HCT116 (cell line): ENCODE measurements at regions not wholly inside any gene's neighbourhood (a gene's known extent, or its start where the extent isn't known, plus 50 kb on each side); places are given as distances from the start of the nearest gene placed in this dataset.

Source experiments
- ATAC-seq: fragments of 200-7000 bp; cut with Tn5 transposase; 2 replicates; pipeline ENCODE4 v1.9.1; 2020; ENCODE audit warnings: mild to moderate bottlenecking, moderate library complexity
- BruUV-seq: library from RNA; stranded (reverse); fragments of 400-500 nt; replicated peaks from 2 replicates; lab custom pipeline; 2021; lab: Mats Ljungman, UMichigan
- CTCF ChIA-PET: fragments of 300-600 bp; sonication (Branson Sonifier 250); formaldehyde crosslinking; loops from one replicate; lab custom pipeline; 2021; ENCODE audit warnings: antibody characterized with exemption; lab: Charles Lee
- POLR2A ChIA-PET: fragments of 300-600, 350-600 bp; sonication (Branson Sonifier 250); formaldehyde crosslinking; loops from one replicate; lab custom pipeline; 2021; ENCODE audit warnings: antibody characterized with exemption; lab: Charles Lee
- RAD21 ChIA-PET, 2 experiments: fragments of 300-600 bp; sonication (Branson Sonifier 250); formaldehyde crosslinking; loops; one replicate each; lab custom pipeline; 2023; ENCODE audit warnings: low total read pairs in 2 of 2; ENCODE audit not compliant: uncharacterized antibody in 2 of 2, unreplicated experiment in 2 of 2, low non-redundant PET in 1 of 2; lab: Charles Lee
- DNase-seq: peaks from one replicate; pipeline ENCODE4 v3.0.0-alpha.2; 2010; ENCODE audit warnings: low read depth, low spot score
- H2AFZ ChIP-seq: fragments of 200-600 bp; shearing (Covaris generic), sonication (generic); 2 replicates; pipeline ENCODE4 v1.6.1; 2017; ENCODE audit warnings: low read depth, mixed run types, mixed read lengths, antibody characterized with exemption, low read length; ENCODE audit not compliant: poor library complexity, severe bottlenecking
- H3K27ac ChIP-seq: 2 replicates; pipeline ENCODE4 v1.5.1; 2012; ENCODE audit warnings: low read depth, low read length
- H3K27me3 ChIP-seq: fragments of 200-600 bp; sonication (generic); 2 replicates; pipeline ENCODE4 v1.6.1; 2016; ENCODE audit warnings: mixed run types, low read length, mixed read lengths; ENCODE audit not compliant: insufficient read depth
- H3K36me3 ChIP-seq, 2 experiments: fragments of 200-500 bp in 1 of 2; fragments of 200-600 bp in 1 of 2; sonication (Bioruptor generic) in 1 of 2; sonication (generic) in 1 of 2; 2 replicates each; pipeline versions ENCODE4 v1.5.1 to v1.6.1; 2014 to 2016; ENCODE audit warnings: low read length in 2 of 2, inconsistent platforms in 1 of 2, mixed read lengths in 1 of 2, mixed run types in 1 of 2; ENCODE audit not compliant: insufficient read depth in 2 of 2, control insufficient read depth in 1 of 2
- H3K4me1 ChIP-seq, 2 experiments: fragments of 200-600 bp in 1 of 2; sonication (generic) in 1 of 2; 2 replicates each; pipeline versions ENCODE4 v1.5.1 to v1.6.1; 2012 to 2017; ENCODE audit warnings: low read length in 2 of 2, inconsistent platforms in 1 of 2, mild to moderate bottlenecking in 1 of 2, mixed read lengths in 1 of 2, mixed run types in 1 of 2, moderate library complexity in 1 of 2; ENCODE audit not compliant: insufficient read depth in 2 of 2, control insufficient read depth in 1 of 2
- H3K4me2 ChIP-seq: fragments of 200-600 bp; sonication (generic); 2 replicates; pipeline ENCODE4 v1.6.1; 2017; ENCODE audit warnings: mixed run types, low read length, mixed read lengths
- H3K4me3 ChIP-seq, 2 experiments: fragments of 200-600 bp in 1 of 2; sonication (generic) in 1 of 2; replicated peaks in 1 of 2; 2 replicates each; pipeline ENCODE4 v1.5.1; 2011 to 2016; ENCODE audit warnings: low read length in 2 of 2, control low read depth in 1 of 2, low read depth in 1 of 2, mild to moderate bottlenecking in 1 of 2, mixed read lengths in 1 of 2, mixed run types in 1 of 2
- H3K79me2 ChIP-seq: fragments of 200-600 bp; sonication (generic); 2 replicates; pipeline ENCODE4 v1.6.1; 2017; ENCODE audit warnings: mild to moderate bottlenecking, mixed run types, low read length, moderate library complexity, mixed read lengths; ENCODE audit not compliant: insufficient read depth
- H3K9ac ChIP-seq: fragments of 200-600 bp; sonication (generic); 2 replicates; pipeline ENCODE4 v1.6.1; 2016; ENCODE audit warnings: low read length, mixed read lengths
- H3K9me2 ChIP-seq: fragments of 200-600 bp; sonication (generic), shearing (Covaris generic); 2 replicates; pipeline ENCODE4 v1.6.1; 2017; ENCODE audit warnings: mixed run types, mild to moderate bottlenecking, moderate library complexity; ENCODE audit not compliant: insufficient read depth
- H3K9me3 ChIP-seq, 2 experiments: fragments of 200-500 bp in 1 of 2; fragments of 200-600 bp in 1 of 2; sonication (Bioruptor generic) in 1 of 2; sonication (generic) in 1 of 2; 2 replicates each; pipeline ENCODE4 v1.6.1; 2014 to 2017; ENCODE audit warnings: low read length in 2 of 2, mixed read lengths in 2 of 2, inconsistent platforms in 1 of 2, low read depth in 1 of 2, mild to moderate bottlenecking in 1 of 2, mixed run types in 1 of 2, moderate library complexity in 1 of 2; ENCODE audit not compliant: control insufficient read depth in 1 of 2, insufficient read depth in 1 of 2
- H4K20me1 ChIP-seq: fragments of 200-600 bp; sonication (generic), shearing (Covaris generic); 2 replicates; pipeline ENCODE4 v1.6.1; 2017; ENCODE audit warnings: mixed run types, mild to moderate bottlenecking, moderate library complexity; ENCODE audit not compliant: insufficient read depth
- CBX3 ChIP-seq: IDR thresholded peaks from 2 replicates; pipeline ENCODE4 v1.6.1; 2012; ENCODE audit warnings: low read depth
- CEBPB ChIP-seq: IDR thresholded peaks from 2 replicates; pipeline ENCODE4 v1.6.1; 2012; ENCODE audit warnings: low read depth
- EGR1 ChIP-seq: IDR thresholded peaks from 2 replicates; pipeline ENCODE4 v1.6.1; 2012; ENCODE audit warnings: low read depth
- ELF1 ChIP-seq: IDR thresholded peaks from 2 replicates; pipeline ENCODE4 v1.6.1; 2012; ENCODE audit warnings: low read depth, borderline replicate concordance
- EZH2 ChIP-seq: fragments of 200-600 bp; sonication (generic); IDR thresholded peaks from 2 replicates; pipeline ENCODE4 v1.6.1; 2017; ENCODE audit warnings: antibody characterized with exemption, mixed run types
- EZH2phosphoT487 ChIP-seq: fragments of 200-600 bp; IDR thresholded peaks from 2 replicates; pipeline ENCODE4 v1.6.1; 2018; ENCODE audit warnings: antibody characterized with exemption, borderline replicate concordance
- FOSL1 ChIP-seq: IDR thresholded peaks from 2 replicates; pipeline ENCODE4 v1.6.1; 2012; ENCODE audit warnings: low read depth
- JUND ChIP-seq: IDR thresholded peaks from 2 replicates; pipeline ENCODE4 v1.6.1; 2012
- POLR2A ChIP-seq: IDR thresholded peaks from 2 replicates; pipeline ENCODE4 v1.7.0; 2011; ENCODE audit warnings: borderline replicate concordance; ENCODE audit not compliant: insufficient read depth, insufficient read length; ENCODE audit errors: extremely low read depth
- POLR2AphosphoS5 ChIP-seq: IDR thresholded peaks from 2 replicates; pipeline ENCODE4 v1.6.1; 2011; ENCODE audit warnings: mild to moderate bottlenecking, low read depth, low read length, moderate library complexity
- RAD21 ChIP-seq: IDR thresholded peaks from 2 replicates; pipeline ENCODE4 v1.6.1; 2012; ENCODE audit warnings: low read depth, mild to moderate bottlenecking
- SIN3A ChIP-seq: IDR thresholded peaks from 2 replicates; pipeline ENCODE4 v1.6.1; 2012; ENCODE audit warnings: low read depth
- SP1 ChIP-seq: IDR thresholded peaks from 2 replicates; pipeline ENCODE4 v1.6.1; 2012; ENCODE audit warnings: low read depth
- TCF7L2 ChIP-seq: IDR thresholded peaks from 2 replicates; pipeline ENCODE4 v1.7.0; 2011; ENCODE audit warnings: borderline replicate concordance, inconsistent platforms; ENCODE audit not compliant: insufficient read depth, insufficient read length; ENCODE audit errors: extremely low read depth
- YY1 ChIP-seq: IDR thresholded peaks from 2 replicates; pipeline ENCODE4 v1.6.1; 2011; ENCODE audit warnings: low read length, low read depth, moderate library complexity, mild to moderate bottlenecking; ENCODE audit not compliant: insufficient replicate concordance; ENCODE audit errors: extremely low read depth
- ZBTB33 ChIP-seq: IDR thresholded peaks from 2 replicates; pipeline ENCODE4 v1.6.1; 2011; ENCODE audit warnings: mild to moderate bottlenecking, low read length, moderate library complexity; ENCODE audit not compliant: insufficient replicate concordance; ENCODE audit errors: extremely low read depth
- ZFX ChIP-seq: fragments of 450-650 bp; IDR thresholded peaks from 2 replicates; pipeline ENCODE4 v1.6.1; 2017
- ZNF274 ChIP-seq: fragments of 200-500 bp; sonication (Bioruptor generic); IDR thresholded peaks from 2 replicates; pipeline ENCODE4 v1.6.1; 2014; ENCODE audit warnings: mild to moderate bottlenecking, low read depth, low read length, inconsistent platforms
- intact Hi-C: fragments of 100-400 bp; cut with micrococcal nuclease; formaldehyde crosslinking; loops from 2 replicates; pipeline ENCODE4 v1.10.0; 2022
- TF ChIP-seq, protein P1 (sequence below): IDR thresholded peaks from 2 replicates; pipeline ENCODE4 v1.6.1; 2012; ENCODE audit warnings: low read depth
- TF ChIP-seq, protein P2 (sequence below), 3 experiments: fragments of 200-600 bp in 1 of 3; sonication (generic) in 1 of 3; IDR thresholded peaks in 2 of 3; conservative IDR thresholded peaks in 1 of 3; 2 replicates each; pipeline ENCODE4 v1.5.1; 2012 to 2017; ENCODE audit warnings: low read depth in 2 of 3, low read length in 2 of 3, antibody characterized with exemption in 1 of 3, borderline replicate concordance in 1 of 3, control low read depth in 1 of 3, mild to moderate bottlenecking in 1 of 3, mixed read lengths in 1 of 3, mixed run types in 1 of 3, moderate library complexity in 1 of 3; ENCODE audit not compliant: insufficient read depth in 1 of 3

- Histone ChIP-seq H4K20me1 (no peaks in the 10 kb centered on the region), H3K36me3 (no peaks in the 10 kb centered on the region), H3K4me2 (no peak overlapping the region), H3K9me2 (no peaks in the 10 kb centered on the region), H3K4me3 (no peak overlapping the region), H3K79me2 (no peaks in the 10 kb centered on the region), H3K9me3 (peaks cover 15 to 28% of the 10 kb centered on the region in 2 experiments; a peak in 2 of 4 replicates), H3K4me1 (no peaks in the 10 kb centered on the region), H3K27ac (no peak overlapping the region), H2AFZ (no peak overlapping the region)
- ATAC-seq: no peak
- intact Hi-C loops: no loop called here
- ChIA-PET CTCF (no interaction called here), RAD21 (no interaction called here)
- no TSS peak for BruUV-seq
- TF ChIP-seq ZFX: no peak
- TF ChIP-seq ZNF274: no peak
- no peak for TF ChIP-seq SP1
- TF ChIP-seq ELF1: no peak
- TF ChIP-seq, protein P1, sequence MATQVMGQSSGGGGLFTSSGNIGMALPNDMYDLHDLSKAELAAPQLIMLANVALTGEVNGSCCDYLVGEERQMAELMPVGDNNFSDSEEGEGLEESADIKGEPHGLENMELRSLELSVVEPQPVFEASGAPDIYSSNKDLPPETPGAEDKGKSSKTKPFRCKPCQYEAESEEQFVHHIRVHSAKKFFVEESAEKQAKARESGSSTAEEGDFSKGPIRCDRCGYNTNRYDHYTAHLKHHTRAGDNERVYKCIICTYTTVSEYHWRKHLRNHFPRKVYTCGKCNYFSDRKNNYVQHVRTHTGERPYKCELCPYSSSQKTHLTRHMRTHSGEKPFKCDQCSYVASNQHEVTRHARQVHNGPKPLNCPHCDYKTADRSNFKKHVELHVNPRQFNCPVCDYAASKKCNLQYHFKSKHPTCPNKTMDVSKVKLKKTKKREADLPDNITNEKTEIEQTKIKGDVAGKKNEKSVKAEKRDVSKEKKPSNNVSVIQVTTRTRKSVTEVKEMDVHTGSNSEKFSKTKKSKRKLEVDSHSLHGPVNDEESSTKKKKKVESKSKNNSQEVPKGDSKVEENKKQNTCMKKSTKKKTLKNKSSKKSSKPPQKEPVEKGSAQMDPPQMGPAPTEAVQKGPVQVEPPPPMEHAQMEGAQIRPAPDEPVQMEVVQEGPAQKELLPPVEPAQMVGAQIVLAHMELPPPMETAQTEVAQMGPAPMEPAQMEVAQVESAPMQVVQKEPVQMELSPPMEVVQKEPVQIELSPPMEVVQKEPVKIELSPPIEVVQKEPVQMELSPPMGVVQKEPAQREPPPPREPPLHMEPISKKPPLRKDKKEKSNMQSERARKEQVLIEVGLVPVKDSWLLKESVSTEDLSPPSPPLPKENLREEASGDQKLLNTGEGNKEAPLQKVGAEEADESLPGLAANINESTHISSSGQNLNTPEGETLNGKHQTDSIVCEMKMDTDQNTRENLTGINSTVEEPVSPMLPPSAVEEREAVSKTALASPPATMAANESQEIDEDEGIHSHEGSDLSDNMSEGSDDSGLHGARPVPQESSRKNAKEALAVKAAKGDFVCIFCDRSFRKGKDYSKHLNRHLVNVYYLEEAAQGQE: no peak
- no peak for TF ChIP-seq POLR2AphosphoS5
- no peak for TF ChIP-seq SIN3A
- TF ChIP-seq EGR1: no peak
- no peak for TF ChIP-seq TCF7L2
- no peak for TF ChIP-seq POLR2A
- no peak for TF ChIP-seq FOSL1
- no peak for TF ChIP-seq ZBTB33
- TF ChIP-seq CEBPB: no peak
- no peak for TF ChIP-seq RAD21
- no peak for TF ChIP-seq YY1
- no peak for TF ChIP-seq EZH2phosphoT487
- TF ChIP-seq CBX3: no peak
- TF ChIP-seq JUND: no peak
- TF ChIP-seq, protein P2, sequence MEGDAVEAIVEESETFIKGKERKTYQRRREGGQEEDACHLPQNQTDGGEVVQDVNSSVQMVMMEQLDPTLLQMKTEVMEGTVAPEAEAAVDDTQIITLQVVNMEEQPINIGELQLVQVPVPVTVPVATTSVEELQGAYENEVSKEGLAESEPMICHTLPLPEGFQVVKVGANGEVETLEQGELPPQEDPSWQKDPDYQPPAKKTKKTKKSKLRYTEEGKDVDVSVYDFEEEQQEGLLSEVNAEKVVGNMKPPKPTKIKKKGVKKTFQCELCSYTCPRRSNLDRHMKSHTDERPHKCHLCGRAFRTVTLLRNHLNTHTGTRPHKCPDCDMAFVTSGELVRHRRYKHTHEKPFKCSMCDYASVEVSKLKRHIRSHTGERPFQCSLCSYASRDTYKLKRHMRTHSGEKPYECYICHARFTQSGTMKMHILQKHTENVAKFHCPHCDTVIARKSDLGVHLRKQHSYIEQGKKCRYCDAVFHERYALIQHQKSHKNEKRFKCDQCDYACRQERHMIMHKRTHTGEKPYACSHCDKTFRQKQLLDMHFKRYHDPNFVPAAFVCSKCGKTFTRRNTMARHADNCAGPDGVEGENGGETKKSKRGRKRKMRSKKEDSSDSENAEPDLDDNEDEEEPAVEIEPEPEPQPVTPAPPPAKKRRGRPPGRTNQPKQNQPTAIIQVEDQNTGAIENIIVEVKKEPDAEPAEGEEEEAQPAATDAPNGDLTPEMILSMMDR (IDR thresholded peaks at IDR 0.05 in 2 of 3, conservative IDR thresholded peaks at IDR 0.05 in 1 of 3; ENCODE audit: borderline replicate concordance in 1 of 3, insufficient read depth in 1 of 3, low read depth in 2 of 3, low read length in 2 of 3): no peak
- no peak for TF ChIP-seq EZH2
- TF ChIP-seq, all 23 proteins: peak for 0
- no peak for DNase-seq
- H3K27me3 ChIP-seq: no peaks in the 10 kb centered on the region
- POLR2A ChIA-PET: no interaction called here
- no peak overlapping the region for H3K9ac ChIP-seq
Observed at GRCh38 chr4:62901101-62901500, 1508.1 kb downstream of the TECRL start.
